GM18907 (cell line): ENCODE measurements at regions not wholly inside any gene's neighbourhood (a gene's known extent, or its start where the extent isn't known, plus 50 kb on each side); places are given as distances from the start of the nearest gene placed in this dataset.
"Not testable (repeated sequence)": the region's sequence is repeated elsewhere in the genome, so short reads cannot be mapped to it uniquely, and the experiment has no call there.

Experiments used
- ATAC-seq: cut with Tn5 transposase; IDR thresholded peaks from one replicate; pipeline ENCODE4 v1.9.1; 2021; ENCODE audit warnings: mild to moderate bottlenecking, moderate library complexity; ENCODE audit not compliant: unreplicated experiment

DNA sequence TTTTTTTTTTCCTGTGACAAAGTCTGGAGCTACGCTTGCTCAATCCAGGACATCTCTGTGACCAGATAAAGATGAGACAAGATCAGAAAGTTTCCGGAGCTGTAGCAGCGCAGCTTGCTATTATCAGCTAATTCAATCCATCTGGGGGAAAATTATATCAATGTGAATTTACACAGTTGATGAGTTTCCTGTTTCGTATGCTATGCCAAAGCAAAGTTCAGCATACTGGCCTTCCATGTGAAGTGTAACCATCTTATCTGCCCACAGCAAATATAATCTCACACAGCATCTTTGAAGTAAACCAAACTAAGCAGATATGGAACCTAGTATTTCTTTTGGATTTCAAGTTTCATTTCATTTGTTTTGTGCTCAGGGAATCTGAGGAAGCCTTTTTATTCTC is 1767.7 kb downstream of the EFNA5 start:
- no peak for ATAC-seq

- ATAC-seq: no peak
Observed at GRCh38 chr5:105899726-105900125, 1771.0 kb downstream of the EFNA5 start.

DNA sequence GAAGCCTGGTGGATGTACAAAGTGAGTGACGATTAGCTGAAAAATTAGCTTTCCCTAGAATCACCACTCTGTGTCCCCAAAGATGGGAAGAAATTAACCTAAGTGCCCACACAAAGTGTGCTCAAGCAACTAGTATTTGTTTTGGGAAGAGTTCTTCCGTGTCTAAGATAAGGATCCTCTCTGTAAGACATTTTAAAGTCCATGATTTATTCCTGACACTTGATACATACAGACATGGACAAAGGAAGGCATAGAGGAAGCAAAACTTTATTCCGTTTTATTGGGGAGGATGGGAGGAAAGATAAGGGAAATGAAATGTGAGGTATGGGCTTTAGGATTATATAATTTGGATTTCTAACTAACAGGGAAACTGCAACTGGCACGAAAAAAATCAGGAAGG is 1772.6 kb downstream of the EFNA5 start:
- no peak for ATAC-seq

DNA sequence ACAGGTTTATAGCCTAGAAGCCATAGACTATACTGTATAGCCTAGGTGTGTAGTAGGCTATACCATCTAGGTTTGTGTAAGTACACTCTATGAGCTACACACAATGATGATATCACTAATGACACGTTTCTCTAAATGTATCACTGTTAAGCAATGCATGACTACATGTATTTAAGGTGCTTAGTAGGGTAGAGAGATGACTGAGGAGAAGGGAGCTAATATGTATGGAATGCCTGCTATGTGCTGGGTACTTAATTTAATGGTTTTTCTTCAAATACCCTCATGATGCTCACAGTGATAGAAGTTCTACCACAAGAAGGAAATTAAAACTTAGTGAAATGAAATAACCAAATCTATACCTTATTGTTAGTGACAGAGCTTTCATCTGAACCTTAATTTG is 1785.5 kb downstream of the EFNA5 start:
- ATAC-seq: no peak

- no peak for ATAC-seq
Observed at GRCh38 chr5:105882956-105883481, 1787.7 kb downstream of the EFNA5 start.

DNA sequence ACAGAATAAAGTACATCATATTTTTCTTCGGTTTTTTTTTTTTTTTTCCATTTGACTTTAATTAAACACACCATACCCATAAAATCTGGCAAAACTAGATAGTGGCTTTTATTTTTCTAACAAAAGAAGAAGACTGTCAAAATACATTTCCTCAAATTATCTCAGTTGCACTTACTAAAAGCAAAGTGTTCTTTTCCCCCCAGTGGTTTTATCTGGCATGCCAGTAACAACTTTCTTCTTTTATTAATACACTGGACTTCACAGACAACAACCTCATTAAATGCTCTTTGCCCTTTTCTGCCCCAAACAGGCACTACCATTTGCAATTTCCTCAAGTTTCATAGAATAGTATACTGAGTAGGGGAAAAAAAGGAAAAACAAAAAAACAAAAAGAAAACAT is 1792.3 kb downstream of the EFNA5 start:
- ATAC-seq: no peak

- no peak for ATAC-seq
Observed at GRCh38 chr5:105877592-105877991, 1793.1 kb downstream of the EFNA5 start.

- ATAC-seq: no peak
Observed at GRCh38 chr5:105874316-105874715, 1796.4 kb downstream of the EFNA5 start.

DNA sequence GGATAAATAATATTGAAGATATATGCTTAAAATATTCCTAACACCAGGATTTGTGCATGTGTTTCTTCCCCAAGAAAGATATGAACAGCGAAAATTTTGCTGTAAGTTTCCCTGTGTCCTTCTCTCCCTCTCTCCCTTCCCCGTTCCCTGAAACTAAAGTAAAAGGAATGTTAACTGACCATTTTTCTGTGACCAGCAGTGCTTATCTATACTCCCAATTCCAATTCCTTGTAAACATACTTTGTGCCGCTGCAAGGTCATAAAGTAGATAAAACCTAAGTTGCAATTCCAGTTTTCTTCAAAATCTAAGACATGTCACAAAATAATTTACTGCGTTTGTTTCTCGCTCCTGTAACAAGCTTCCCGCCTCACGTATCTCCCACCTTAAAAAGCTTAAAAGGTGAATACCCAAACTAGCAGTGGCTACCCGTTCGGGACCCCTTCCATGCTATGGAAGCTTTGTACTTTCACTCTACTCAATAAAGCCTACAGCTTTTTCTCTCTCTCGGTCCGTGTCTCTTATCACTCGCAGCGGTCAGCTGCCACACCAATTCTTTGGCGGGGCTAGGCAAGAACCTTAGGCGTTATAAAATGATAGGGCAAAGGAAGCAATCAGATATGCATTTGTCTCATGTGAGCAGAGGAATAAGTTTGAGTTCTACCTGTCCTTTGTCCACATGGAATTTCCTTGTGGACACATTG is 1798.0 kb downstream of the EFNA5 start:
- ATAC-seq: no peak

DNA sequence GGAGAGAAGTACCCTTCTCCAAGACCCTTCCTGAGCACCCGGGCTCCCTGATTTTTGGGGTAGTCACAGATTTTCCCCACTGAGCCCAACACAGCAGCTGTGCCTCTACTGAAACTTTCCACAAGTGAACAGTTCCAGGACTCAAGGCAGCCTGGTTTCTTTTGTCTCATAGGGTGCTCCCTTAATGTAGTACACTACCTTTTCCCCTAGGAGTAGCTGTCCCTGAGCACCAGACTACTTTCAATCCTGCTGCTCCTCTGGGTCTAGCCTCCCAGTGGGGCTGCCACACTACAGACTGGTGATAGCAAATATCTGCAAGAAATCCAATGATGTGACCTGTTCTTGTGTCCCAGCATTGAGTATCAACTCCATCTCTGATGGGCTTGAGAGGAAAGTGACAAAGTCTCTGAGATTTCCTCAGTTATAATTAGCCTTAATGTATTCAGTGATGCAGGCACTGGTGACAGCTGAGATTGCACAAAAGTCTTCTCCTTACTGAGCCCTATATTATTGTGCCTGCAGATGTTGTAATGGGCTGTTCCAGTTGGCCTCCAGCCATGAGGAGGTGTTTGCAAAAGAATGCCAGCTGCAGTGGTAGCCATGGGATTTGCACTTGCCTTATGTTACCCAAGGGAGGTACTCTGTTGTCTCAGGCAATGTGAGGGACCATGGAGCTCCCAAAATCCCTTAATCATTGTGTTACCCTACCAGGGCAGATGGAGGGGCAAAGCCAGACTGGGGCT is 1802.5 kb downstream of the EFNA5 start:
- ATAC-seq: no peak

GRCh38 chr5:105865834-105866233 is 1804.9 kb downstream of the EFNA5 start:
- ATAC-seq: no peak

DNA sequence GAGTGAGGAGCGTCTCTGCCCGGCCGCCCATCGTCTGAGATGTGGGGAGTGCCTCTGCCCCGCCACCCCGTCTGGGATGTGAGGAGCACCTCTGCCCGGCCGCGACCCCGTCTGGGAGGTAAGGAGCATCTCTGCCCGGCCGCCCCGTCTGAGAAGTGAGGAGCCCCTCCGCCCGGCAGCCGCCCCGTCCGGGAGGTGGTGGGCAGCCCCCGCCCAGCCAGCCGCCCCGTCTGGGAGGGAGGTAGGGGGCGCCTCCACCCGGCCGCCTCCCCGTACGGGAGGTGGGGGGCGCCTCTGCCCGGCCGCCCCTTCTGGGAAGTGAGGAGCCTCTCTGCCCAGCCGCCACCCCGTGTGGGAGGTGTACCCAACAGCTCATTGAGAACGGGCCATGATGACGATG is 1811.4 kb downstream of the EFNA5 start:
- ATAC-seq: not testable (repeated sequence)

DNA sequence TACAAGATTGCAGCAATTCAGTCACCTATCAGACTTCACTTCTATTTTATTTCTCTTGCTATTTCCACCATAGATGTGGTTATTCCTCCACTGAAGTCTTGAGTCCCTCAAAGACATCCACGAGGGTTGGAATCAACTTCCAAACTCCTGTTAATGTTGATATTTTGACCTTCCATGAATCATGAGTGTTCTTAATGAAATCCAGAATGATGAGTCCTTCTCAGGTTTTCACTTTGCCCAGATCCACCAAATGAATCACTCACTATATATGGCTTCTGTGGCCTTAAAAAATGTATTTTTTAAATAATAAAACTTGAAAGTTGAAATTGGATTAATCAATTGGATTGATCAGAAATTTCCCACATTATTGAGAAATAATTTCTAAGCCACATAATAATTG is 1821.0 kb downstream of the EFNA5 start:
- ATAC-seq: no peak

DNA sequence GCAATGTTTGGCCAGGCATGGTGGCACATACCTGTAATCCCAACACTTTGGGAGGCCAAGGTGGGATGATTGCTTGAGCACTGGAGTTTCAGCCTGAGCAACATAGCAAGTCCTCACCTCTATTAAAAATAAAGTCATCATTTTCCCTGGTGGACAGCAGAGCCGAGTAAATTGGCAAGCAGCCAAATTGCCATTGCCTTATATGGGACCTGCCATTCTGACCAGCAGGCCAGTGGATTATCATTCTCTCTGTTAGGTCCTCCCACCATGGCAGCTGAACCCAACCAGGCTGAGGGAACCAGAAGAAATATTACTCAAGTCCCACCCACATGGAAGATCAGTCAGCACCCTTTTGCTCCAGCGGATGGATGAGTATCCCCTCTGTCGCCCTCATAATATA is 1829.9 kb downstream of the EFNA5 start:
- no peak for ATAC-seq

DNA sequence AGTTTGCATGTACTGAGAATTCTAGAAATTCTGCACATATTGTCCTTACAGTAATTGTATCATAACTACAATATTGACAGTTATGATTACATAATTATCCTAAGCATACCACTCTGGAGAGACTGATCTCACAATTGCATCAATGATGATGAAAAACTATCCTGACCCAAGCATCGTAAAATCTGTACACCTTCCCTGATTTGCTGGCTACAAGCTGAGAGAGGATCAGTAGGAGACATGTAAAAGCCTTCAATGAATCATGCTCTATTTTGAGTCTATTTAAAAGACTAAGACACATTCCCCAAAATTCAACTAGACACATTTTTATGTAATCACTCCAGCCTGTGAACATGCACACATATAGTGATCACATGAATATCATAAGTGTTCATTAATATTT is 1833.8 kb downstream of the EFNA5 start:
- no peak for ATAC-seq

- no peak for ATAC-seq
Observed at GRCh38 chr5:105836268-105836667, 1834.5 kb downstream of the EFNA5 start.

- no peak for ATAC-seq
Observed at GRCh38 chr5:105828821-105829220, 1841.9 kb downstream of the EFNA5 start.

- ATAC-seq: no peak
Observed at GRCh38 chr5:105821800-105822199, 1848.9 kb downstream of the EFNA5 start.

DNA sequence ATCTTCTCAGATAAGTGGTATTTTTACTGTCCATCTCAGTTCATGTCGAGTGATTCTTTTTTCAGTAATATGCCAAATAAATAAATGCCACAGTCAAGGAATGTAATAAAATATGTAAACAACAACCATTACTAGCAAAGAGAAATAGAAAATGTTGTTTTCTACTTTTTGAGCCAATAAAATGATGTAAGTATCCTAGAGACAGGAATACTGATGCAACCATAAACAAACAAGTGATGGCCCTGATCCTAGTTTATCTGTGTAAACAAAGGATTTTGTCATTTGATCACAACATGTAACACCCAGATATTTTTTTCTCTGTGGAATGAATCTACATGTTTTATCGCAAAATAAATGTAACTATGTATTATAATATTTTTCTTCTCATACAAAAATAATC is 1852.8 kb downstream of the EFNA5 start:
- ATAC-seq: no peak

DNA sequence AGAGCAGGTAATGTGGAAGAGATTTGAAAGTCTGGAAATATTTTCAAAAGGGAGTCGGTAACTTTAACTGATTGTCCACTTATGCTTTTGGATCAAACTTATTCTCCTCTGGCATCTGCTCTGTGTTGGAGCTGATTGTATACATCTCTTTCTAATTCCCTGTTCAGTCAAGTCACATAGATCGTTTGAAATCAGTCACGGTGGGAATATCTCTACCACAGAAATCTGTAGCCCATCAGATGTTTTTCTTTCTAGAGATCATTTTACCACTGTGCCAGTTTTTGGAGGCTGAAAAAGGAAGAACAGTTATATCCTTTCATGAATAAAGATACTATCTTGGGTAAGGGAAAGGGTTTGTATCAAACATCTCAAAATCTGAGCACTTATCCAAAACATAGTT is 1853.3 kb downstream of the EFNA5 start:
- ATAC-seq: no peak

DNA sequence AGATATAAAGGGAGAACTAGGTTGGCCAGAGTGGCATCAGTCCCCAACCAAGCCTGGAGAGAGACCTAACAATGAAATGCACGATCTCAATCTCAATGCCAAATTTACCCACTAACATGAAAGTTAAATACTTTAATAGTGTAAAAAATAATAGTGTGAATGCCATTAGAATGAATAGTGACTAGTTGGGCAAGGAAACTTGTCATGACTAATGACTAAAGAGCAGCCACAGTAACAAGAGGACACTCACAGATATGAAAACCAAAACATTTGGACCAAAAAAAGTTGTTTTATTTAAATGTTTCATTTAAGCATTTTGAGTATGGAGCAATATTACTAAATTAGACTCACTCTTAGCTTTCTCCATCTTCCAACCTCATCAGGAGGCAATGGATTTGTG is 1853.8 kb downstream of the EFNA5 start:
- ATAC-seq: no peak

DNA sequence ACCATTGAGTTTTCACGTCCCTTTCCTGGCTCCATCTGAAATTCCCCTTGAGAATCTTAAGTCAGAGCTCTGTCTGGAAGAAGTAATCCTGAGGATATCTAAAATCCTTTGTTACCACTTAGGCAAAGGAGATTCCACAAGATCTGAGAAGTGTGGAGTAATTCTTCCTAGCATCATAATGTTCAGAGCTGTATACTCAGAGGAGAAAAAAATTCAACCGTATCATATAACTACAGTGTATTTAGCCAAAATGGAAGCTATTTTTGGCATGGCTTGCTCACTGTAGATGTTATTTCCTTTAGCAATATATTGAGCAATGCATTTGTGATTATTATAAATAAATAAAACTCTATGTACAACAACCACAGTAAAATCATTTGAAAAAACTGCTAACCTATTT is 1858.4 kb downstream of the EFNA5 start:
- no peak for ATAC-seq
